ENCODE measurements at regions not wholly inside any gene's neighbourhood (a gene's known extent, or its start where the extent isn't known, plus 50 kb on each side); places are given as distances from the start of the nearest gene placed in this dataset.

GRCh38 chrX:55335296-55335695 is 70.6 kb upstream of the PAGE3 start:
- TF ChIP-seq CTCF (conservative IDR thresholded peaks at IDR 0.05; ENCODE audit: low read depth in 2 of 2): no peak
- TF ChIP-seq POLR2AphosphoS5 (IDR thresholded peaks at IDR 0.05; ENCODE audit: low read depth): no peak
- no peak for TF ChIP-seq ETS1 (IDR thresholded peaks at IDR 0.05)
- no peak for TF ChIP-seq CREB1 (CRISPR knock-in tag; IDR thresholded peaks at IDR 0.05; ENCODE audit: low read depth)
- no peak for TF ChIP-seq EZH2 (IDR thresholded peaks at IDR 0.05; ENCODE audit: low read depth, unreplicated experiment)

Measured in GM23338 (cell line).